Panc1 (cell line): ENCODE measurements at regions not wholly inside any gene's neighbourhood (a gene's known extent, or its start where the extent isn't known, plus 50 kb on each side); places are given as distances from the start of the nearest gene placed in this dataset.

Source experiments
- ATAC-seq: fragments of 200-7000 bp; cut with Tn5 transposase; 2 replicates; pipeline ENCODE4 v1.9.1; 2020; ENCODE audit warnings: mild to moderate bottlenecking, moderate library complexity
- BruUV-seq: library from RNA; stranded (reverse); fragments of 400-500 nt; replicated peaks from 2 replicates; lab custom pipeline; 2021; lab: Mats Ljungman, UMichigan
- CTCF ChIA-PET: fragments of 300-600 bp; sonication (Branson Sonifier 250); formaldehyde crosslinking; loops from one replicate; lab custom pipeline; 2022; ENCODE audit warnings: antibody characterized with exemption; lab: Charles Lee
- POLR2A ChIA-PET: fragments of 300-600 bp; sonication (Branson Sonifier 250); formaldehyde crosslinking; loops from one replicate; lab custom pipeline; 2022; ENCODE audit warnings: antibody characterized with exemption; lab: Charles Lee
- DNase-seq: peaks from one replicate; pipeline ENCODE4 v3.0.0-alpha.2; 2010; ENCODE audit warnings: low read depth, low spot score
- H3K27ac ChIP-seq: 2 replicates; pipeline ENCODE4 v1.5.1; 2011; ENCODE audit warnings: mild to moderate bottlenecking, low read length, inconsistent platforms
- H3K27me3 ChIP-seq: fragments of 200-500 bp; sonication (Bioruptor generic); 2 replicates; pipeline ENCODE4 v1.6.0; 2014; ENCODE audit warnings: low read length, inconsistent platforms; ENCODE audit not compliant: control insufficient read depth, insufficient read depth
- H3K36me3 ChIP-seq: fragments of 200-500 bp; sonication (Bioruptor generic); 2 replicates; pipeline ENCODE4 v1.5.1; 2014; ENCODE audit warnings: inconsistent platforms, mild to moderate bottlenecking, low read length, moderate library complexity; ENCODE audit not compliant: control insufficient read depth, insufficient read depth
- H3K4me1 ChIP-seq: 2 replicates; pipeline ENCODE4 v1.5.1; 2011; ENCODE audit warnings: inconsistent platforms, mild to moderate bottlenecking, low read length, moderate library complexity; ENCODE audit not compliant: control insufficient read depth, insufficient read depth
- H3K4me3 ChIP-seq, 2 experiments: 2 replicates each; pipeline ENCODE4 v1.5.1; 2011 to 2012; ENCODE audit warnings: low read depth in 2 of 2, low read length in 2 of 2, mild to moderate bottlenecking in 2 of 2, inconsistent platforms in 1 of 2, moderate library complexity in 1 of 2
- H3K9me3 ChIP-seq: fragments of 200-500 bp; sonication (Bioruptor generic); 2 replicates; pipeline ENCODE4 v1.5.1; 2014; ENCODE audit warnings: low read depth, mild to moderate bottlenecking, inconsistent platforms, low read length, moderate library complexity; ENCODE audit not compliant: control insufficient read depth, insufficient read depth
- POLR2AphosphoS5 ChIP-seq: IDR thresholded peaks from 2 replicates; pipeline ENCODE4 v1.6.1; 2012; ENCODE audit warnings: mild to moderate bottlenecking, low read depth, low read length, moderate library complexity
- SIN3A ChIP-seq: IDR thresholded peaks from 2 replicates; pipeline ENCODE4 v1.6.1; 2012; ENCODE audit warnings: low read depth, mild to moderate bottlenecking, low read length, moderate library complexity, borderline replicate concordance; ENCODE audit not compliant: insufficient read depth
- TCF7L2 ChIP-seq: IDR thresholded peaks from 2 replicates; pipeline ENCODE4 v1.6.1; 2011; ENCODE audit warnings: mild to moderate bottlenecking, low read depth, low read length, inconsistent platforms
- in situ Hi-C: cut with HindIII; loops from 2 replicates; pipeline ENCODE4 v1.10.0; 2016; ENCODE audit warnings: low sequenced_read_pairs, low pct_unique_long_range_greater_than_20kb
- intact Hi-C: fragments of 100-400 bp; cut with micrococcal nuclease; formaldehyde crosslinking; loops from one replicate; pipeline ENCODE4 v1.10.0; 2022; ENCODE audit not compliant: unreplicated experiment
- TF ChIP-seq, protein P1 (sequence below): fragments of 450-650 bp; IDR thresholded peaks from 2 replicates; pipeline ENCODE4 v1.5.1; 2017; ENCODE audit warnings: mild to moderate bottlenecking
- TF ChIP-seq, protein P2 (sequence below), 2 experiments: IDR thresholded peaks; 2 replicates each; pipeline ENCODE4 v1.6.1; 2011 to 2012; ENCODE audit warnings: low read depth in 2 of 2, control low read depth in 1 of 2, low read length in 1 of 2, mild to moderate bottlenecking in 1 of 2, moderate library complexity in 1 of 2; ENCODE audit not compliant: insufficient read depth in 1 of 2

DNA sequence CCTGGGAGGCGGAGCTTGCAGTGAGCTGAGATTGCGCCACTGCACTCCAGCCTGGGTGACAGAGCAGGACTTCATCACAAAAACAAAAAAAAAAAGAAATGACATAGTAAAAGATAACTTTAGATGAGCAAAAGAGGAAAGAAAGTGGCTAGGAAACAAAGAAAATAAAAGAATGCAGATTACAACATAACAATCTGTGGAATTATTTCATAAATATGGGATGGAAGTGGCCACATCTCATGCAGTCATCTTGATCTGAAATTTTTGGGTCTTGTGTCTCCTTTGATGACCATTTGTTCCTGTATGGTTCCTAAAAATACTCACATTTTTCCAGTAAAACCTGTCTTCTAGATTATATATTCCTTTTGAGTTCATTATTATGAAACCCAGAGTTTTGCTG, 271.4 kb downstream of the SPRY1 start:
- in situ Hi-C loops, result no loop called here
- BruUV-seq, result no TSS peak
- no peaks in the 10 kb centered on the region for H3K4me1 ChIP-seq
- TF ChIP-seq, protein P1, sequence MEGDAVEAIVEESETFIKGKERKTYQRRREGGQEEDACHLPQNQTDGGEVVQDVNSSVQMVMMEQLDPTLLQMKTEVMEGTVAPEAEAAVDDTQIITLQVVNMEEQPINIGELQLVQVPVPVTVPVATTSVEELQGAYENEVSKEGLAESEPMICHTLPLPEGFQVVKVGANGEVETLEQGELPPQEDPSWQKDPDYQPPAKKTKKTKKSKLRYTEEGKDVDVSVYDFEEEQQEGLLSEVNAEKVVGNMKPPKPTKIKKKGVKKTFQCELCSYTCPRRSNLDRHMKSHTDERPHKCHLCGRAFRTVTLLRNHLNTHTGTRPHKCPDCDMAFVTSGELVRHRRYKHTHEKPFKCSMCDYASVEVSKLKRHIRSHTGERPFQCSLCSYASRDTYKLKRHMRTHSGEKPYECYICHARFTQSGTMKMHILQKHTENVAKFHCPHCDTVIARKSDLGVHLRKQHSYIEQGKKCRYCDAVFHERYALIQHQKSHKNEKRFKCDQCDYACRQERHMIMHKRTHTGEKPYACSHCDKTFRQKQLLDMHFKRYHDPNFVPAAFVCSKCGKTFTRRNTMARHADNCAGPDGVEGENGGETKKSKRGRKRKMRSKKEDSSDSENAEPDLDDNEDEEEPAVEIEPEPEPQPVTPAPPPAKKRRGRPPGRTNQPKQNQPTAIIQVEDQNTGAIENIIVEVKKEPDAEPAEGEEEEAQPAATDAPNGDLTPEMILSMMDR, result no peak
- TF ChIP-seq, protein P2, sequence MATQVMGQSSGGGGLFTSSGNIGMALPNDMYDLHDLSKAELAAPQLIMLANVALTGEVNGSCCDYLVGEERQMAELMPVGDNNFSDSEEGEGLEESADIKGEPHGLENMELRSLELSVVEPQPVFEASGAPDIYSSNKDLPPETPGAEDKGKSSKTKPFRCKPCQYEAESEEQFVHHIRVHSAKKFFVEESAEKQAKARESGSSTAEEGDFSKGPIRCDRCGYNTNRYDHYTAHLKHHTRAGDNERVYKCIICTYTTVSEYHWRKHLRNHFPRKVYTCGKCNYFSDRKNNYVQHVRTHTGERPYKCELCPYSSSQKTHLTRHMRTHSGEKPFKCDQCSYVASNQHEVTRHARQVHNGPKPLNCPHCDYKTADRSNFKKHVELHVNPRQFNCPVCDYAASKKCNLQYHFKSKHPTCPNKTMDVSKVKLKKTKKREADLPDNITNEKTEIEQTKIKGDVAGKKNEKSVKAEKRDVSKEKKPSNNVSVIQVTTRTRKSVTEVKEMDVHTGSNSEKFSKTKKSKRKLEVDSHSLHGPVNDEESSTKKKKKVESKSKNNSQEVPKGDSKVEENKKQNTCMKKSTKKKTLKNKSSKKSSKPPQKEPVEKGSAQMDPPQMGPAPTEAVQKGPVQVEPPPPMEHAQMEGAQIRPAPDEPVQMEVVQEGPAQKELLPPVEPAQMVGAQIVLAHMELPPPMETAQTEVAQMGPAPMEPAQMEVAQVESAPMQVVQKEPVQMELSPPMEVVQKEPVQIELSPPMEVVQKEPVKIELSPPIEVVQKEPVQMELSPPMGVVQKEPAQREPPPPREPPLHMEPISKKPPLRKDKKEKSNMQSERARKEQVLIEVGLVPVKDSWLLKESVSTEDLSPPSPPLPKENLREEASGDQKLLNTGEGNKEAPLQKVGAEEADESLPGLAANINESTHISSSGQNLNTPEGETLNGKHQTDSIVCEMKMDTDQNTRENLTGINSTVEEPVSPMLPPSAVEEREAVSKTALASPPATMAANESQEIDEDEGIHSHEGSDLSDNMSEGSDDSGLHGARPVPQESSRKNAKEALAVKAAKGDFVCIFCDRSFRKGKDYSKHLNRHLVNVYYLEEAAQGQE (IDR thresholded peaks at IDR 0.05; ENCODE audit: insufficient read depth in 1 of 2, low read depth in 2 of 2, low read length in 1 of 2), result no peak
- TF ChIP-seq POLR2AphosphoS5 (no peak), TCF7L2 (no peak), SIN3A (no peak)
- no peaks in the 10 kb centered on the region for H3K27me3 ChIP-seq
- H3K9me3 ChIP-seq, result no peaks in the 10 kb centered on the region
- intact Hi-C loops, result loop anchor here (10.0 kb wide), 1 partner anchor 253 kb away; no protein-coding TSS in a partner anchor
- no peaks in the 10 kb centered on the region for H3K36me3 ChIP-seq
- H3K27ac ChIP-seq, result no peak overlapping the region
- POLR2A ChIA-PET, result no interaction called here
- no peak for DNase-seq
- no peak for ATAC-seq
- no peak overlapping the region for H3K4me3 ChIP-seq
- CTCF ChIA-PET, result interaction anchor here (0.8 kb wide), 1 partner anchor 842 kb away, joined by 3 read pairs; no protein-coding TSS in a partner anchor

DNA sequence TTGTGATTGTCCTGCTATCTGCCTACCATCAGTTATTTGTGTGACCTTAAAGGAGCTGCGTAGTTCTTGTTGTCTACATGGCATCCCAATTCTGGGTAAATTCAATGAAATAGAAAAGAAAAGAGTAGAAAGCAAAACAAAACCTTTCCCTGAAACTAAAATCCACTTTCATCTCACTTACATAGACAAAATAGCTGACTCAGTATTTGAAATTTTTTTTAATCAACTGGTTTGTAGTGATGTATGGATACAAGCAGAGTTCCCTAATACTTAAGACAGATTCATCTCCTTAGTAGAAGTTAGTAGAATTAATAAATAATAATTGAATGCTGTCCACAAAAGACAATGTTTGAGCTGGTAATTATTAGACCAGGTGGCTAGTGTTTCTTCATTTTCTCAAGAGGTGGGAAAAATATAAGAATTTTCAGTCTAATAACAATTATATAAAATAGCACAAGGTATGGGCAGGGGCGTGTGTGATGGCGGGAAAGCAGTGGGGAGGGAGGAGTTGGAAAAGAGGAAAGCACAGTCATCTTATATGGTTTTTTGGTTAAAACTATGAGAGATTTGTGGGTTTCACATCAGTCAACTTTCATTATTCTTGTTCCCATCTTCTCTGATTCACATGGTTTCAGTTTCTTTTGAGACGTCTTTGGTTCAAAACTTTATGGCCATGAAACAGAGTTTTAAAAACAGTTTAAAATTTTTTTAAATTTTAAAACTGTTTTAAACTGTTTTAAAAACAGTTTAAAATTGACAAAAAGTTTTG, 275.2 kb downstream of the SPRY1 start:
- CTCF ChIA-PET, result interaction anchor here (0.6 kb wide), 1 partner anchor 320 kb away, joined by 3 read pairs; no protein-coding TSS in a partner anchor
- in situ Hi-C loops, result no loop called here
- POLR2A ChIA-PET, result no interaction called here
- TF ChIP-seq POLR2AphosphoS5, result no peak
- TF ChIP-seq, protein P1, result no peak
- no peak for TF ChIP-seq SIN3A
- TF ChIP-seq, protein P2 (IDR thresholded peaks at IDR 0.05; ENCODE audit: insufficient read depth in 1 of 2, low read depth in 2 of 2, low read length in 1 of 2), result no peak
- no peak for TF ChIP-seq TCF7L2
- DNase-seq (no peak), ATAC-seq (no peak)
- Histone ChIP-seq H3K27me3 (no peaks in the 10 kb centered on the region), H3K36me3 (no peaks in the 10 kb centered on the region), H3K27ac (peak overlapping the region; percentile 2; the same call in 1 of the 2 replicates), H3K4me1 (peaks cover 7% of the 10 kb centered on the region), H3K9me3 (no peaks in the 10 kb centered on the region), H3K4me3 (no peak overlapping the region)
- intact Hi-C loops, result no loop called here
- no TSS peak for BruUV-seq
